ENCODE measurements at regions not wholly inside any gene's neighbourhood (a gene's known extent, or its start where the extent isn't known, plus 50 kb on each side); places are given as distances from the start of the nearest gene placed in this dataset.

GRCh38 chr7:17554341-17555015, 256.0 kb downstream of the AHR start:
- DNase-seq (ENCODE audit: insufficient read length, low spot score) (no peak), FAIRE-seq (no peak)
- no peak for TF ChIP-seq CTCF (IDR thresholded peaks at IDR 0.05; ENCODE audit: insufficient read depth, missing control alignments)

GRCh38 chr7:17556247-17556956, 257.9 kb downstream of the AHR start:
- no peak for TF ChIP-seq CTCF (IDR thresholded peaks at IDR 0.05; ENCODE audit: insufficient read depth, missing control alignments)
- DNase-seq (ENCODE audit: insufficient read length, low spot score): no peak
- no peak for FAIRE-seq

- TF ChIP-seq CTCF (IDR thresholded peaks at IDR 0.05; ENCODE audit: insufficient read depth, missing control alignments): no peak
- DNase-seq (ENCODE audit: insufficient read length, low spot score): no peak
- no peak for FAIRE-seq
Observed at GRCh38 chr7:17557251-17557671, 258.8 kb downstream of the AHR start.

GRCh38 chr7:17558135-17558534, 259.7 kb downstream of the AHR start:
- DNase-seq (ENCODE audit: insufficient read length, low spot score): no peak
- FAIRE-seq: no peak
- TF ChIP-seq CTCF (IDR thresholded peaks at IDR 0.05; ENCODE audit: insufficient read depth, missing control alignments): no peak

GRCh38 chr7:17558558-17559332, 260.3 kb downstream of the AHR start:
- FAIRE-seq (no peak), DNase-seq (ENCODE audit: insufficient read length, low spot score) (no peak)
- no peak for TF ChIP-seq CTCF (IDR thresholded peaks at IDR 0.05; ENCODE audit: insufficient read depth, missing control alignments)

- DNase-seq (ENCODE audit: insufficient read length, low spot score) (no peak), FAIRE-seq (no peak)
- no peak for TF ChIP-seq CTCF (IDR thresholded peaks at IDR 0.05; ENCODE audit: insufficient read depth, missing control alignments)
Observed at GRCh38 chr7:17559388-17559787, 260.9 kb downstream of the AHR start.
